ENCODE measurements at regions not wholly inside any gene's neighbourhood (a gene's known extent, or its start where the extent isn't known, plus 50 kb on each side); places are given as distances from the start of the nearest gene placed in this dataset.

- TF ChIP-seq, protein P1, sequence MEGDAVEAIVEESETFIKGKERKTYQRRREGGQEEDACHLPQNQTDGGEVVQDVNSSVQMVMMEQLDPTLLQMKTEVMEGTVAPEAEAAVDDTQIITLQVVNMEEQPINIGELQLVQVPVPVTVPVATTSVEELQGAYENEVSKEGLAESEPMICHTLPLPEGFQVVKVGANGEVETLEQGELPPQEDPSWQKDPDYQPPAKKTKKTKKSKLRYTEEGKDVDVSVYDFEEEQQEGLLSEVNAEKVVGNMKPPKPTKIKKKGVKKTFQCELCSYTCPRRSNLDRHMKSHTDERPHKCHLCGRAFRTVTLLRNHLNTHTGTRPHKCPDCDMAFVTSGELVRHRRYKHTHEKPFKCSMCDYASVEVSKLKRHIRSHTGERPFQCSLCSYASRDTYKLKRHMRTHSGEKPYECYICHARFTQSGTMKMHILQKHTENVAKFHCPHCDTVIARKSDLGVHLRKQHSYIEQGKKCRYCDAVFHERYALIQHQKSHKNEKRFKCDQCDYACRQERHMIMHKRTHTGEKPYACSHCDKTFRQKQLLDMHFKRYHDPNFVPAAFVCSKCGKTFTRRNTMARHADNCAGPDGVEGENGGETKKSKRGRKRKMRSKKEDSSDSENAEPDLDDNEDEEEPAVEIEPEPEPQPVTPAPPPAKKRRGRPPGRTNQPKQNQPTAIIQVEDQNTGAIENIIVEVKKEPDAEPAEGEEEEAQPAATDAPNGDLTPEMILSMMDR (IDR thresholded peaks at IDR 0.05; ENCODE audit: poor library complexity) = no peak
- TF ChIP-seq EZH2 (IDR thresholded peaks at IDR 0.05; ENCODE audit: borderline replicate concordance) = no peak
Observed at GRCh38 chr12:93137656-93138612, 208.8 kb upstream of the EEA1 start.
